Stomach (tissue), 8 donors: ENCODE measurements at regions not wholly inside any gene's neighbourhood (a gene's known extent, or its start where the extent isn't known, plus 50 kb on each side); places are given as distances from the start of the nearest gene placed in this dataset.
A peak's percentile ranks its signal among the peaks of the same experiment; 100 is the strongest.

Experiments used
- DNase-seq, 2 donors: peaks; one replicate each; pipeline versions ENCODE4 v3.0.0 to v3.0.0-alpha.2; 2013 to 2019
- H3K27ac ChIP-seq, 5 donors: fragments of 200-600 bp in 4 of 5; sonication (generic) in 4 of 5; one replicate each; pipeline ENCODE4 v1.5.1; 2013 to 2019; ENCODE audit warnings: mild to moderate bottlenecking in 1 of 5, moderate library complexity in 1 of 5
- H3K27me3 ChIP-seq, 3 donors: fragments of 200-600 bp; sonication (generic); one replicate each; pipeline ENCODE4 v1.5.1; 2017 to 2019; ENCODE audit warnings: mixed run types in 1 of 3
- H3K36me3 ChIP-seq, 4 donors: fragments of 200-600 bp; sonication (generic); 1 replicate in 3 of 4; 2 replicates in 1 of 4; pipeline ENCODE4 v1.5.1; 2016 to 2019
- H3K4me1 ChIP-seq, 4 donors: fragments of 200-600 bp; sonication (generic); one replicate each; pipeline ENCODE4 v1.5.1; 2016 to 2019
- H3K4me3 ChIP-seq, 4 donors: fragments of 200-600 bp; sonication (generic) in 3 of 4; one replicate each; pipeline ENCODE4 v1.5.1; 2016 to 2019; ENCODE audit warnings: mild to moderate bottlenecking in 1 of 4
- H3K9me3 ChIP-seq, 4 donors: fragments of 200-600 bp; sonication (generic); one replicate each; pipeline ENCODE4 v1.5.1; 2016 to 2019
- EP300 ChIP-seq: sonication (generic); formaldehyde crosslinking; IDR thresholded peaks from one replicate; pipeline ENCODE4 v1.6.1; 2017; ENCODE audit warnings: antibody characterized with exemption
- POLR2A ChIP-seq, 4 donors: fragments of 450-650 bp; IDR thresholded peaks; one replicate each; pipeline ENCODE4 v1.6.1; 2016; ENCODE audit warnings: antibody characterized with exemption in 4 of 4, control low read depth in 2 of 4, mild to moderate bottlenecking in 1 of 4, moderate library complexity in 1 of 4
- POLR2AphosphoS5 ChIP-seq, 3 donors: sonication (generic); formaldehyde crosslinking; IDR thresholded peaks; one replicate each; pipeline ENCODE4 v1.6.1; 2016; ENCODE audit warnings: antibody characterized with exemption in 3 of 3
- WGBS, 5 donors: extraction: QIAGEN DNeasy Blood & Tissue Kit in 3 of 5; methylation state at CpG; one replicate each; pipeline versions ENCODE4 v1.1.5 to v1.1.7; 2013 to 2018; 5-methylcytosine and 5-hydroxymethylcytosine counted together
- intact Hi-C: fragments of 100-400 bp; cut with DNase I; formaldehyde crosslinking; loops from one replicate; pipeline ENCODE4 v1.15.1; 2023; ENCODE audit warnings: low total_unique reads
- TF ChIP-seq, protein P1 (sequence below), 7 experiments: fragments of 450-650 bp in 4 of 7; fragments of 200-600 bp in 3 of 7; sonication (generic) in 3 of 7; IDR thresholded peaks; one replicate each; pipeline ENCODE4 v1.5.1; 2016 to 2019; ENCODE audit warnings: antibody characterized with exemption in 7 of 7, control low read depth in 2 of 7, mild to moderate bottlenecking in 1 of 7
- donor health status: healthy with polysubstance abuse.
- donor health status: Bipolar disorder and iron deficiency.
- donor health status: healthy.

DNA sequence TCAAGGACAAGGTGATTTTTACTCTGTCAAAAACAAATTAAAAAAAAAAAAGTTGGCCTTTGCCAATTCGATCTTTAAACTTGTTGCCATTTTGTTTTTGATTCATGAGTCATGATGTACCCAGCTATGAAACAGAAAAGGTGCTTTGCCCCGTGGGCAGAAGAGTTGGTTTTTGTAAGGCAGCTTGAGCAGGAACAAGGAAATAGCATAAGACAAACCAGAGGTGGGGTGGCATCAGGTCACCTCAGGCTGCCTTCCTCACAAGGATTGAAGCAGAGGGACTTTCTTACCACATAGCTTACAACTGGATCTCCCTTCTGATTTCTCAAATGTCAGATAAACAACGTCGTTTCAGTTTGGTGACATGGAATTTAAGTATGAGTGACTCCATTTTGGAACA lies 123.8 kb downstream of the ARL4C start:
- Histone ChIP-seq H3K4me1 (peaks cover 0 to 12% (median 8%) of the 10 kb centered on the region in 4 donors), H3K4me3 (no peak overlapping the region), H3K27me3 (peaks cover 0 to 8% (median 3%) of the 10 kb centered on the region in 3 donors), H3K9me3 (no peaks in the 10 kb centered on the region), H3K27ac (no peak overlapping the region), H3K36me3 (no peaks in the 10 kb centered on the region)
- WGBS, 5 donors = 64 to 73% (median 66%) methylated on average over 4 of the region's 4 CpGs
- no peak for DNase-seq
- TF ChIP-seq, protein P1, sequence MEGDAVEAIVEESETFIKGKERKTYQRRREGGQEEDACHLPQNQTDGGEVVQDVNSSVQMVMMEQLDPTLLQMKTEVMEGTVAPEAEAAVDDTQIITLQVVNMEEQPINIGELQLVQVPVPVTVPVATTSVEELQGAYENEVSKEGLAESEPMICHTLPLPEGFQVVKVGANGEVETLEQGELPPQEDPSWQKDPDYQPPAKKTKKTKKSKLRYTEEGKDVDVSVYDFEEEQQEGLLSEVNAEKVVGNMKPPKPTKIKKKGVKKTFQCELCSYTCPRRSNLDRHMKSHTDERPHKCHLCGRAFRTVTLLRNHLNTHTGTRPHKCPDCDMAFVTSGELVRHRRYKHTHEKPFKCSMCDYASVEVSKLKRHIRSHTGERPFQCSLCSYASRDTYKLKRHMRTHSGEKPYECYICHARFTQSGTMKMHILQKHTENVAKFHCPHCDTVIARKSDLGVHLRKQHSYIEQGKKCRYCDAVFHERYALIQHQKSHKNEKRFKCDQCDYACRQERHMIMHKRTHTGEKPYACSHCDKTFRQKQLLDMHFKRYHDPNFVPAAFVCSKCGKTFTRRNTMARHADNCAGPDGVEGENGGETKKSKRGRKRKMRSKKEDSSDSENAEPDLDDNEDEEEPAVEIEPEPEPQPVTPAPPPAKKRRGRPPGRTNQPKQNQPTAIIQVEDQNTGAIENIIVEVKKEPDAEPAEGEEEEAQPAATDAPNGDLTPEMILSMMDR (IDR thresholded peaks at IDR 0.05) = no peak
- TF ChIP-seq POLR2AphosphoS5 (IDR thresholded peaks at IDR 0.05) (no peak), EP300 (no peak), POLR2A (IDR thresholded peaks at IDR 0.05) (no peak)
- intact Hi-C loops = no loop called here

- Histone ChIP-seq H3K36me3 (no peaks in the 10 kb centered on the region), H3K4me1 (peaks cover 3 to 18% (median 12%) of the 10 kb centered on the region in 4 donors), H3K27me3 (peaks cover 0 to 3% (median 2%) of the 10 kb centered on the region in 3 donors), H3K27ac (no peak overlapping the region), H3K4me3 (no peak overlapping the region), H3K9me3 (no peaks in the 10 kb centered on the region)
- TF ChIP-seq POLR2A (IDR thresholded peaks at IDR 0.05) (no peak), EP300 (no peak), POLR2AphosphoS5 (IDR thresholded peaks at IDR 0.05) (no peak)
- TF ChIP-seq, protein P1 (IDR thresholded peaks at IDR 0.05) = no peak
- DNase-seq = no peak
- intact Hi-C loops = no loop called here
- 75 to 89% (median 81%) methylated on average over 2 of the region's 2 CpGs for WGBS, 5 donors
Observed at GRCh38 chr2:234372506-234372905, 124.4 kb downstream of the ARL4C start.

- WGBS, 5 donors = 9 to 20% (median 13%) methylated on average over 1 of the region's 1 CpG
- H3K9me3 ChIP-seq = no peaks in the 10 kb centered on the region
- H3K27ac ChIP-seq = peak overlapping the region in 3 of 5 donors; percentile 30 to 45 (median 37)
- no peak overlapping the region for H3K4me3 ChIP-seq
- peak in 1 of 3 donors; percentile 46 for TF ChIP-seq POLR2AphosphoS5 (IDR thresholded peaks at IDR 0.05)
- TF ChIP-seq EP300 = no peak
- intact Hi-C loops = no loop called here
- H3K36me3 ChIP-seq = no peaks in the 10 kb centered on the region
- peaks cover 7 to 33% (median 22%) of the 10 kb centered on the region in 4 donors for H3K4me1 ChIP-seq
- no peaks in the 10 kb centered on the region for H3K27me3 ChIP-seq
- DNase-seq = peak in 1 of 2 donors; percentile 62
Observed at GRCh38 chr2:234368861-234369261, 128.0 kb downstream of the ARL4C start.

- DNase-seq = peak in 1 of 2 donors; percentile 79
- Histone ChIP-seq H3K27me3 (no peaks in the 10 kb centered on the region), H3K27ac (no peak overlapping the region), H3K4me3 (no peak overlapping the region), H3K36me3 (no peaks in the 10 kb centered on the region), H3K9me3 (no peaks in the 10 kb centered on the region), H3K4me1 (peaks cover 7 to 40% (median 25%) of the 10 kb centered on the region in 4 donors)
- WGBS, 5 donors = 33 to 60% (median 51%) methylated on average over 2 of the region's 2 CpGs
- peak in 1 of 3 donors; percentile 8 for TF ChIP-seq POLR2AphosphoS5 (IDR thresholded peaks at IDR 0.05)
- TF ChIP-seq, protein P1 (IDR thresholded peaks at IDR 0.05) = no peak
- TF ChIP-seq EP300 = no peak
- TF ChIP-seq POLR2A (IDR thresholded peaks at IDR 0.05) = no peak
- intact Hi-C loops = no loop called here
Observed at GRCh38 chr2:234366891-234367290, 130.0 kb downstream of the ARL4C start.

GRCh38 chr2:234364661-234365060 lies 132.2 kb downstream of the ARL4C start:
- Histone ChIP-seq H3K36me3 (no peaks in the 10 kb centered on the region), H3K4me1 (peaks cover 7 to 40% (median 25%) of the 10 kb centered on the region in 4 donors), H3K9me3 (no peaks in the 10 kb centered on the region), H3K4me3 (no peak overlapping the region), H3K27ac (no peak overlapping the region), H3K27me3 (no peaks in the 10 kb centered on the region)
- intact Hi-C loops = no loop called here
- TF ChIP-seq, protein P1 (IDR thresholded peaks at IDR 0.05) = no peak
- TF ChIP-seq EP300 (no peak), POLR2AphosphoS5 (IDR thresholded peaks at IDR 0.05) (no peak), POLR2A (IDR thresholded peaks at IDR 0.05) (no peak)
- DNase-seq = no peak
- WGBS, 5 donors = 60 to 87% (median 78%) methylated on average over 8 of the region's 8 CpGs
